Lower leg skin (tissue), 3 donors: ENCODE measurements at regions not wholly inside any gene's neighbourhood (a gene's known extent, or its start where the extent isn't known, plus 50 kb on each side); places are given as distances from the start of the nearest gene placed in this dataset.

Source experiments
- CTCF ChIP-seq, 3 donors: fragments of 450-650 bp; IDR thresholded peaks; one replicate each; pipeline ENCODE4 v1.5.1; 2016; ENCODE audit warnings: antibody characterized with exemption in 3 of 3, mild to moderate bottlenecking in 3 of 3, moderate library complexity in 2 of 3
- POLR2A ChIP-seq, 2 donors: fragments of 450-650 bp; IDR thresholded peaks; one replicate each; pipeline ENCODE4 v1.6.1; 2016 to 2017; ENCODE audit warnings: antibody characterized with exemption in 2 of 2, mild to moderate bottlenecking in 1 of 2, moderate library complexity in 1 of 2

- TF ChIP-seq POLR2A (IDR thresholded peaks at IDR 0.05) (no peak), CTCF (IDR thresholded peaks at IDR 0.05) (no peak)
Observed at GRCh38 chr2:77839102-77839501, 316.9 kb upstream of the LRRTM4 start.
